Activated CD4-positive, alpha-beta T cell treated with anti-CD3 and anti-CD28 coated beads, Interleukin-2, amount 50 U/mL, for 4 hours (primary cell): ENCODE measurements at regions not wholly inside any gene's neighbourhood (a gene's known extent, or its start where the extent isn't known, plus 50 kb on each side); places are given as distances from the start of the nearest gene placed in this dataset.

Experiments
- DNase-seq, 2 experiments: peaks; one replicate each; pipeline ENCODE4 v3.0.0-alpha.2; 2020

DNA sequence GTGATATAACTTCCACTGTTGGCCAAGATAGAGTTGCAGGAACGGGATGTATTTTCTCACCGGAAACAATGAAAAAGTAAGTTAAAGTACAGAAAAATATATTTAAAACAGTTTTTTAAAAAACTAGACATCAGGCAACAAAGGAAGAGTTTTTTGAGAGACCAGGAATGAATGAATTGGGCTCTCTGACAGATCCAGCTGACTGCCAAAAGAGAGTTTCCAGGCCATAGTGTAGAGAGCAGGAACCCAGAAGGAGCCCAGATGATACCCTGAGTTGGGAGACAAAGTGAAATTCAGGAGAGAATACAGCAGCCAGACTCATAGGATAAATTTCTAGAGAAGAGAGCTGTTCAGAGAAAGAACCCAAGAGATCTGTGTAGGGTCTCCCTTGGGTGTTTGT is 362.6 kb upstream of the SMIM21 start:
- DNase-seq = no peak

DNA sequence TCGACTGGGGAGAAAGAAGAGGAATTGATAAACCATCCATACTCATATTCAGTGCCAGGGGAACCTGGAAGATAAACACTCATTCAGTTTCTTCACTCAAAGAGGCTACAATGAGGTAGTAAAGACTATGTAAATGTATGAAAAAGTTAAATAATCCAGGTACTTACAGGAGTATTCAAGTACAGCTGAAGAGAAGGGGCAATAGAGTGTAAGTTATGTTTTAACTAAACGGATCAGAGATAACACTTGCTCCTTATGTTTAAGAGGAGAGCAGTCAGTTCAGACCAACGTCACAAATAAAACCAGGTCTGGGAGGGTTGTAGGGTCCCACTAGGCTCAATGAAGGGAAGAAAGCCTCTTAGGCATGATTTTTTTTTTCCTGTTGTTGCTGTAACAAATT is 358.3 kb upstream of the SMIM21 start:
- DNase-seq = no peak

DNA sequence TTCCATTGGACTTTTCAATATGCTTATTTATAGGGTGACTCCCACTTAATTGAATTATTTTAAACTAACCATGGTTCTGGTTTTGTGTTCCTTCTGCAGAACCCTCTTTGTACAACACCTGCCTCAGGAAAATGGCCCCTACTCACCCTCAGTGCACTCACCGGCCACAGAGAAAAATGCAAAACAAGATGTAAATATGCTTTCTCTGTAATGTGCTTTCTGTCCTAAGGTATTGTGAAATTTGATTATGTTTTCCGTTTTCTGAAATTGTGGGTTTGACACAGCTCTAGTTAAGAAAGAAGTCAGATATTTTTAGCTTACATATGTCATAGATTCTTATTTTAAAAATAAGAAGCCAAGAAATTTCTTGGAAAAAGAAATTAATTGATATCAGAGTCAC is 357.7 kb upstream of the SMIM21 start:
- DNase-seq = no peak

- DNase-seq = no peak
Measured at GRCh38 chr18:75784390-75784789, 356.9 kb upstream of the SMIM21 start.

DNA sequence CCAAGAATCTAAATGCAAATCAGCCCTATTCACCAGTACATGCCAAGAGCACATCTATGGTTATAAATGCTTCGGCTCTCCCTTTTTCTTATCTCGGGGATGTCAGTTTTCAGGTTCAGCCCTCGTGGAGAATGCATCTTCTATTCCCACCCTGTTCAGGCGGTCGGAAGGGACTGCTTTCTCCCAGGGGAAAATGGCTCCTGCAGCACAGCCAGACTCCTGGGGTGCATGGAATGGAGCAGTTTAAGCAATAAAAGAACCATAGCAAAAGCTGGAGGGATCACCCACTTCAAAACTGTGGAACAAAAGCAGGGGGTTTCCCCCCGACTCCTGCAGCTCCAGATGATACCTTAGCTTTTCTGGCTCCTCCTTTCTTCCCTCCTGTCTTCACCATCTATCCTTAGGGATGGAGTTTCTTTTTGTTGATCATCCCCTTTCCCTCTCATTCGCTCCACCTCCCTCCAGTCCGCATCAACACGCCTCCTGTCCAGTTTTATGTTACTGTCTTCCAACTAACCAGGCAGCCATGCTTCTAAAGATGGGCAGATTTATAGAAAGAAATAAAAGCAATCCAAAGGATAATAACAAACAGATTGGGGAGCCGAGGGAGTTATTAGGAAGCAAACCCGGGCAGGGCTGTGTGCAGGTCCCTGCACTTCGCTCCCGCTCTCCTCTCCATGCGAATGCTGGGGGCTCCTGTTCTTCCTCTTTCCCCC is 356.2 kb upstream of the SMIM21 start:
- DNase-seq = no peak

DNA sequence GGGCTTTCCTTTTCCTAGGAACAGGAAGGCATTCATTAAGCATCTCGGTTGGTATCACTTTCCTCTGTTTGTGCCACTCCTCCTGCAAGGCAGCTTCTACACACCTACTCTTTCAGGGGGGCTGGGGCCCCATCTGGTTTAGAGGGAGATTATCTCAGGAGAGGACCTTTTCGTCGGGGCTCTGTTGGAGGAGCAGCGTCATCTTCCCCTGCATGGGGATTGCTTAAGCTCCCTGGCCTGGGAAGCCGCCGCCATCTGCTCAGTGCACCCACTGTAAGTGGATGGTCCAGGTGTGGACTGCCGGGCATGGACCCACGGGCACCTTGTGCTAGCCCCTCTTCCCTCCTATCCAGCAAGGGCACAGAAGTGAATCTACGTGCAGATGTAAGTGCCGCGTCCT is 355.3 kb upstream of the SMIM21 start:
- no peak for DNase-seq

- no peak for DNase-seq
Measured at GRCh38 chr18:75782204-75782603, 354.7 kb upstream of the SMIM21 start.

DNA sequence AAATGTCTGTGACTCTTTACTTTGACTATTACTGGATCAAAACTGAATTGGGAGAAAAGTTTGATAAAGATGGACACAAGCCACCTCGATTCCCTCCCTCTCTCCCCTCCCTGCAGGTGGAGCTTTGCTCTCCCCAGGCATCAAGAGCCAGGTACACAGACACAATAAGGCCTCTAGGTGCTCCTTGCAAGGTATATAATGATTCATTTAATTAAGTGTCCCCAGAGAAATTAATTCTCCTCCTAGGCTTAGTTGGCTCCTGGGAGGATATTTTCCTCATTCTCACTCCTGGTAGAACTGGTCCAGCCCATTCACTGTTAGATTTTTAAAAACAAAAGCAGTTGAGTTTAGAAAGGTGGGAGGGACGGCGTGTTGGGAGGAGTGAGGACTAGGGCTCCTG is 352.4 kb upstream of the SMIM21 start:
- DNase-seq = no peak

GRCh38 chr18:75779450-75779849 is 351.9 kb upstream of the SMIM21 start:
- DNase-seq = no peak

DNA sequence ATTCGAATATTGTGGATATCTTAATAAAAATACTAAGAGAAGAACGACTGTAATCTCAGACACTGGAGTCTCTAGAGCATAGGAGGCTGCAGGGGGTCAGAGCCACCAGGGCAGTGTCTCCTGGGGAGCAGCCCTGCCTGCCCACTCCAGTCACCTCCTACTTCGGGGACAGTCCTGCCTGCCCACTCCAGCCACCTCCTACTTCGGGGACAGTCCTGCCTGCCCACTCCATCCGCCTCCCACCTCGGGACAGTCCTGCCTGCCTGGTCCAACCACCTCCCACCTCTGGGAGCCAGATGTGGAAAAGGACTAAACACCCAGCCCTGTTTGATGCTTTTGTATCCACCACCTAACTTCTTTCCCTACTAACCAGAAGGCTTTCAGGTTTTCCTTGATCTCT is 350.1 kb upstream of the SMIM21 start:
- no peak for DNase-seq

- no peak for DNase-seq
Measured at GRCh38 chr18:75775121-75775520, 347.6 kb upstream of the SMIM21 start.

DNA sequence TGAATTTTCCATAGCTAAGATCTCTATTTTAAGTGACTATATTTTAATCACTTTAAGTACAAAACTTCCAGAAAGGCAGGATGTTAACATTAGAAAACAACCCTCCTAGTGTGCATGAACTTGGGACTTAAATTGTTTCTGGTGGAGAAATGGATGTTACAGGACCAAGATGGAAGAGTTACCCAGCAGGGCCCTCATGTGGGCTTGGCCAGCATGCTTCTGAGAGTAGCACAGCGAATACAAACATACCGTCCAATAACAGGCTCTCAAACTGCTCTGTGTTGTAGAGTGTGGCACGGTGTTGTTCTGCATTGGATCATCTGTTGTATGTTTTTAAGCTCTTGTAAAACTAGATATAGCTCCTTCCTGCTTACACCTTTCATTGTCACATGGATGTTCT is 346.1 kb upstream of the SMIM21 start:
- no peak for DNase-seq

- no peak for DNase-seq
Measured at GRCh38 chr18:75762758-75763157, 335.3 kb upstream of the SMIM21 start.

DNA sequence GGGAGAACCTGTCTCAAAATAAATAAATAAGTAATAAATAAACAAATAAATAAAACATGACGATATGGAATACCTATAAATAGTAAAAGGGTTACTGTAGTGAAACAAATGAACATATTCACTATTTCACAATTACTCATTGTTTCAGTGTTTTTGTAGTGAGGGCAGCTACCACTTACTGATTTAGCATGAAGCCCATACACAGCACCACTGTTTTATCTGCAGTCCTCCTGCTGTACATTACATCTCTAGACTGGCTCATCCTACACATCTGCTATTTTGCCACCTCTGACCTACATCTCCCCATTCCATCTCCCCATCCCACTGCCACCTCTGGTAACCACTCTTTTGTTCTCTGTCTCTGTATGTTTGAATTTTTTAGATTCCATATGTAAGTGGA is 332.7 kb upstream of the SMIM21 start:
- DNase-seq = no peak

DNA sequence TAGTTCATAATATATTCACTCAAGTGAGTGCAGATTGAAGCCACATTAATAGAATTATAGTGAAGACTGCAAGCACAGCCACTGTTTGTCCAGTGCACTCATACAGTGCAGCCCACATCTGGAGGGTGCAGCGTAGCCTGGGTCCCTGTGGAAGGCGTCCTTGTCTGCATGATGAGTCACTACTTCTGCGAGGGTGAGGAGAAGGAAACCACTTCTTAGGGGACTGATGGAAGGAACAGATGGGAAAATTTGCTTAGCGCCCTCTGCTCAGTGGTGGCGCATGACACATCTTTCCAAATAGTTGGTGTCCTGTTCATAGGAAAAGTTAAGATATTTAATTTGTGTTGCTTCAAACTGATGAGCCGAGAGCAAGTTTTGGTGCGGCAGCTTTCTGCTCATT is 330.4 kb upstream of the SMIM21 start:
- no peak for DNase-seq

GRCh38 chr18:75754433-75754832 is 326.9 kb upstream of the SMIM21 start:
- no peak for DNase-seq

DNA sequence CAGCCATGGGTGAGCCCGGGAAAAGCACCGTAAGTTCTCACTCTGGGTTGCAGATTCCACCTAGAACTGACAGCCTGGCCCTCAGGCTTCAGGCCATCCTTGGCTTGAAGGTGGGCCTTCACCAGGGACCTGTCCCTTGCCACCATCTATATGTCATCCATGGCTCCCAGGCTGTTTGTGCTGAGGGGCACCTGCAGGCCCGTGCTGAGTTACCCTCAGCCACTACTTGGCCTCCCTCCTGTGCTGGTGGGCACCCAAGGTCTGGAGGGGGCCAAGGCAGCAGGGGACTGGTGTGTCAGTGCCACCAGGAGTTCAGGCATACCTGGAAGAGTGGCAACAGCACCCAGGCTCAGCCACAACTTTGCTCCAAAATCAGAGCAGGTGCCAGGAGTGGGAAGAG is 326.2 kb upstream of the SMIM21 start:
- DNase-seq = no peak

DNA sequence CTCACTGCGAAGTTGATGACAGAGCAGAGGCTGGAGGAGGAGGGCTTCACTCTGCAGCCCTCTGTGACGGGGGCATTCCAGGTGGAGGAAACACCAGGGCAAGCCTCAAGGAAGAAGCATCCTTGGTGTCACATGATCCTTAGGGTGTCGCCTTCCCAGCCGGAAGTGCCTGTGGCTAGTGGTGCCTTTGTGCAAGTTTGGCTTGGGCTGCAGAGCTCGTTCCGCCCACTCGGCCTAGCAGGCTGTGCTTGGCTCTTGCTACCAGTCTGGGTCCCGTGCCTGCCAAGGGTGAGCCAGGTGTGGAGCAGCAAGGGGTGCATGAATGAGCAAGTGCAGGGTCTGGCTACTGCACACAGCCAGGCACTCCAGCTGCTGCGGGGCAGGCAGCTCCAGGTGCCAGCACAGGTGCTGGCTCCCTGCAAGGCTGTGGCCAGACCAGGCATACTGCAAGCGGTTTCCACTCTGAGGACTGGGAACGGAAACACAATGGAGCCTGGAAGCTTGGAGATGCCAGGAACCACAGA is 325.3 kb upstream of the SMIM21 start:
- no peak for DNase-seq

GRCh38 chr18:75745147-75745546 is 317.6 kb upstream of the SMIM21 start:
- no peak for DNase-seq

DNA sequence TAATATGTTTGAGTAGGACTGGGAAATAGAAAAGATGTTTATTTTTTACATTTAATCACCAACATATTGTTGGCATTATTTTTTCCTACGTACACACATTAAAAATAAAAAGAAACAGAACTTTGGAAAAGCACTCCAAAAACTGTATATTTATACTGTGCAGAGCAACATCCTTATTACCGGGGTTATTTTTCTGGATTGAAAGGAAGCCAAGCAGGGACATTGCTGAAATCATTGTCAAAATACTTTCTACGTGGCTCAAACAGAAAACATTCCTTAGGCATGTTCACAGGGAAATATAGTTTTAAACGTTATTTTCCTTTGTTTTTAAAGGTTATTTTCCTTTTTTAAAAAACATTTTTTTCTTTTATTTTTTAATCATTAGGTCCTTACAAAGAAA is 315.0 kb upstream of the SMIM21 start:
- DNase-seq = no peak

DNA sequence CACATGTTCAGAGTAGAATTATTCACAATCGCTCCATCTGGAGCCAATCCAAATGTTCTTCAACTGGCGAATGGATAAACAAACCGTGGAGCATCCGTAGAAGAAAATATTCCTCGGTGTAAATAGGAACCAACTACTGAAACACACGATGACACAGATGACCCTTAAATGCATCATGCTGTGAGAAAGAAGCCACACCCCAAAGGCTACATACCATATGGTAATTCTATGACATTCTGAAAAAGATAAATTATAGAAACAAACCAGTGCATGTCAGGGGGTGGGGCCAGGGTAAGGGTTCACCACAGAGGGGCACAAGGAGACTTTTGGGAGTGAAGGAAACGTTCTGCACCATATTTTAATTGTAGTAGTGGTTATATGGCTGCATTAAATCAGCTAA is 312.2 kb upstream of the SMIM21 start:
- no peak for DNase-seq

GRCh38 chr18:75735291-75735690 is 307.8 kb upstream of the SMIM21 start:
- no peak for DNase-seq

GRCh38 chr18:75730249-75730648 is 302.7 kb upstream of the SMIM21 start:
- no peak for DNase-seq

GRCh38 chr18:75728621-75729020 is 301.1 kb upstream of the SMIM21 start:
- no peak for DNase-seq

DNA sequence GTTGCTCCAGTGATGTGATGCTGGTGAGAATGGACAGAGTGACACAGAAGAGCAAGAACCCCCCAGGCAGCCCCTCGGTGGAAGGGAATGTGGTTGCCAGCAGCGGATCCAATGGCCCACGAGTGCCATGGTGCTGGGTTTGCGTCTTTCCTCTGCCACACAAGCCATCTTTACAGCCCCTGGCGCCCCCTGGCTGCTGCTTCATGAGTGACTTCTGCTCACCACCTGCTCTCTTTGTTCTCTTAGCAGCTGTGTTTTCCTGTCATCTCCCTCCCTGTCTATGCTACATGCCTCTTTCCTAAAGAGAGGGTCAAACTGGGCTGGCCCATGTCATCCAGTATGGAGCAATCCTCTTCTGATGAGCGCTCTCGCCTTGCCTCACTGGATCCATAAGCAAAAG is 300.0 kb upstream of the SMIM21 start:
- DNase-seq = peak in 1 of 2 experiments; percentile 4
